CD4-positive, alpha-beta T cell treated with Interleukin-4 for 4 hours (primary cell): ENCODE measurements at regions not wholly inside any gene's neighbourhood (a gene's known extent, or its start where the extent isn't known, plus 50 kb on each side); places are given as distances from the start of the nearest gene placed in this dataset.

ENCODE experiments used
- DNase-seq: peaks from one replicate; pipeline ENCODE4 v3.0.0-alpha.2; 2020

- no peak for DNase-seq
Observed at GRCh38 chr4:29423836-29424721, 1296.1 kb upstream of the PCDH7 start.

GRCh38 chr4:29453303-29453820 is 1266.8 kb upstream of the PCDH7 start:
- no peak for DNase-seq

- DNase-seq, result no peak
Observed at GRCh38 chr4:29459926-29460325, 1260.2 kb upstream of the PCDH7 start.

GRCh38 chr4:29467044-29467717 is 1253.0 kb upstream of the PCDH7 start:
- no peak for DNase-seq
